ENCODE measurements at regions not wholly inside any gene's neighbourhood (a gene's known extent, or its start where the extent isn't known, plus 50 kb on each side); places are given as distances from the start of the nearest gene placed in this dataset.

- intact Hi-C loops (cut with micrococcal nuclease), result no loop called here
- FAIRE-seq, result peak; percentile 93
- WGBS (ENCODE audit: insufficient coverage, low coverage, missing lambda C conversion rate), result 16% methylated on average over 6 of the region's 6 CpGs
- peak; percentile 4 for TF ChIP-seq MEIS2 (IDR thresholded peaks at IDR 0.05; ENCODE audit: partially characterized antibody)
- TF ChIP-seq REST (IDR thresholded peaks at IDR 0.05; ENCODE audit: borderline replicate concordance), result peak; percentile 31; the same call in 1 of the 2 replicates
- TF ChIP-seq REST (CRISPR knock-in tag; IDR thresholded peaks at IDR 0.05; ENCODE audit: low read depth), result no peak
- peak; percentile 61 to 65 (median 63) for TF ChIP-seq CTCF (IDR thresholded peaks at IDR 0.05 in 2 of 3, conservative IDR thresholded peaks at IDR 0.05 in 1 of 3; ENCODE audit: insufficient read depth in 2 of 3, low read depth in 1 of 3, low read length in 3 of 3)
- peak in 1 of 2 experiments; percentile 73; a peak in 2 of 4 replicates for TF ChIP-seq RAD21 (CRISPR knock-in tag; conservative IDR thresholded peaks at IDR 0.05 in 1 of 2, IDR thresholded peaks at IDR 0.05 in 1 of 2)
- TF ChIP-seq CREM (IDR thresholded peaks at IDR 0.05; ENCODE audit: low read depth), result peak; percentile 44; the same call in 1 of the 2 replicates
- peak; percentile 44 for TF ChIP-seq NFYB (IDR thresholded peaks at IDR 0.05; ENCODE audit: extremely low read depth, insufficient read length)
- TF ChIP-seq TSHZ1 (CRISPR knock-in tag; IDR thresholded peaks at IDR 0.05), result no peak
- TF ChIP-seq ZNF197 (CRISPR knock-in tag; IDR thresholded peaks at IDR 0.05; ENCODE audit: low read depth), result no peak
These were observed 67.1 kb downstream of the CLEC18A start for GRCh38 chr16:70018254-70018653.

More at GRCh38 chr16:70018254-70018653, 67.1 kb downstream of the CLEC18A start:
- ATAC-seq (peak; percentile 98), DNase-seq (ENCODE audit: extremely low read depth in 1 of 4, low spot score in 3 of 4) (peak; percentile 9 to 56 (median 16))
- in situ Hi-C loops (cut with MboI), result no loop called here
- H3K9me1 ChIP-seq (ENCODE audit: control insufficient read depth, insufficient read depth, low read length), result no peaks in the 10 kb centered on the region
- no peak overlapping the region for H3K4me3 ChIP-seq
- no TSS peak for BruUV-seq (replicated peaks)
- no peak overlapping the region for H3K9ac ChIP-seq (ENCODE audit: insufficient read depth in 1 of 2, low read depth in 2 of 2, low read length in 2 of 2)
- H3K4me1 ChIP-seq (replicated peaks in 1 of 2; ENCODE audit: control insufficient read depth in 2 of 2, insufficient read depth in 2 of 2, low read length in 2 of 2), result no peaks in the 10 kb centered on the region
- no peaks in the 10 kb centered on the region for H3K27me3 ChIP-seq (ENCODE audit: control insufficient read depth in 2 of 2, insufficient read depth in 2 of 2, low read length in 2 of 2)
- POLR2A ChIA-PET, result no interaction called here
- no peaks in the 10 kb centered on the region for H3K9me3 ChIP-seq (replicated peaks; ENCODE audit: control insufficient read depth, insufficient read depth, low read depth, low read length)
- H3K79me2 ChIP-seq (ENCODE audit: control insufficient read depth, insufficient read depth, low read length), result no peaks in the 10 kb centered on the region
- no peak overlapping the region for H2AFZ ChIP-seq (ENCODE audit: low read depth, low read length)
- H3K4me2 ChIP-seq (ENCODE audit: insufficient read depth, low read length), result no peak overlapping the region
- CTCF ChIA-PET (ENCODE audit: low intra/inter-chr PET ratio), result no interaction called here
- H3K27ac ChIP-seq (ENCODE audit: extremely low read depth, low read depth, low read length), result no peak overlapping the region
- H3K36me3 ChIP-seq (ENCODE audit: control insufficient read depth, insufficient read depth, low read length), result peaks cover 18% of the 10 kb centered on the region; the same call in 1 of the 3 replicates
- H4K20me1 ChIP-seq (replicated peaks; ENCODE audit: control insufficient read depth, insufficient read depth, low read length), result no peaks in the 10 kb centered on the region

Measured in K562 (cell line).